ENCODE measurements at regions not wholly inside any gene's neighbourhood (a gene's known extent, or its start where the extent isn't known, plus 50 kb on each side); places are given as distances from the start of the nearest gene placed in this dataset.

DNA sequence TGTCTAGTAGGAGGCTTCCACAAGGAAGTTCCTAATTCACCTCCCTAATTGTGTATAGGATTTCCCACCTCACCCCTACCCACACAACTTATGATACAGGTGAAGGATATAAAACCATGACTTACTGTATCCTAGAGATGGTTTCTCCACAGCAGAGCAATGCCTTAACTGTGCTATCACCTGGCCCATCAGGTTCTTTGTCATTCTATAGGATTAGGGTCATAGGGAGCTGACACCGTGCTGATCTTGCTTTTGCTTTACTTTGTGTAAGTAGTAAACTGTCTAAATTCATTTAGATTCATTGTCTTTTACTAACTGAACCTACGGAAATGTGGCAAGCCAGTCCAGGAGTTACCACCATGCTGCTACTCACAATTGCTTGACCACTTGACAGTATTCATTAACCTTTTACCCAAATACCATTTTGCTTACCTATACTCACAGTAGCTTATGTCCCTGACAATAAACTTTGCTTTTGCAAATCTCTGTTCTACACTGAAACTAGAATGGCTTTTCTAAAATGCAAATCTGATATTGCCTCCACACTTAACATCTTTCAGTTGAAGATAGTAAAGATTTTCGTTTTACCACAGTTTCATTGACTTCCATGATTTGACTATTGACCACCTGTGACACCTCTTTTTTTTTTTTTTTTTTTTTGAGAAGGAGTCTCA is 147.6 kb downstream of the IFI44 start:
- no peak for DNase-seq (ENCODE audit: low spot score)

DNA sequence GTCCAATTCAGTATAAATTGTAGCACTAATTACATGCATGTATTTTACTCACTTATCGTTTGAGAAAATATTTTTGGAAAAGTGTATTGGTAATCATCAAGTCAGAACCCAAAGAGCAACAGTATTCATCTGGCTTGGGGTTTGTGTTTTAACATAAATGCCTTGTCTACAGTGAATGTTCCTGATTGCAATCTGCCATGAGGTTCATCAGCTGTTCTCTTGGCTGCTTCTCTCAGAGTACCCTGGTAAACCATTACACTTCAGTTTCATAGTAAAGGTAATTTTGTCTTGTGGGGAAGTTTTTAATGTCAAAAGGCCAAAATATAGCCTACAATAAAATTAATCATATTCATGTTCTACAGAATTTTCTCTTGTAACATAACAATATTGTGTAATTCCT is 150.3 kb downstream of the IFI44 start:
- peak; percentile 11 for DNase-seq (ENCODE audit: low spot score)

DNA sequence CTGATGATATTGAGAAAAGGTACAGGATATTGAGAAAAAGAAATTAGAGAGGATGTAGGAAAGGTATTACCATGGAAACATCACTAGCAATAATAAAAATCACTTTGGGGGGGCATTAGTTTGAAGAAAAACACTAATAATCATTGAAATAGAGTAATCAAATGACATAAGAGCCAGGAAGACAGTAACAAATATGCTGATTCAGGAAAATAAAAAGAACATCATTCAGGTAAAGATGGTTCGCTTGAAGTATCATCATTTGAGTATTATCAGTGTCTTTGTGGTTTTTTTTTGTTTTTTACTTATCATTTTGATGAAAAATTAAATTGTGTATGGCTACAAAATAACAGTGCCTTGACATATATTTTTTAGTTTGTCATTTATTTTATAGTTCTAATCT is 164.5 kb downstream of the IFI44 start:
- no peak for DNase-seq (ENCODE audit: low spot score)

DNA sequence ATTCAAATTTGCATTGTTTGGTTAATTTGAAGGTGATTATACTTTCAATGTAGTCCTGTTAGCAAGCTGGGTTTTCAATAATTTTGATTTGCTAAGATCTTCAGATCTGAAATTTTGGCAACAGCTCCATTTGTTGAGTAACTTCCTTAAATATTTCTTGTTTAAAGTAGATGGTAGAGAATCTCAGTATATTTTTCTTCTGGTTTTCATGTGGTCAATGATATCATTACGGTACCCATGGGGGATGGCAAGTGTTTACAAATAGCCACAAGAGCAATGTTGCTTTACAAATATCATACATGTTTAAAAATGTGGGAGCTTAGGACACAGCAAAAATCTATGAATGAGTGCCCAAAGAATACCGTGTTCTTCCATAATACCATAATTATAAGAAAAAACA is 175.9 kb downstream of the IFI44 start:
- no peak for DNase-seq (ENCODE audit: low spot score)

DNA sequence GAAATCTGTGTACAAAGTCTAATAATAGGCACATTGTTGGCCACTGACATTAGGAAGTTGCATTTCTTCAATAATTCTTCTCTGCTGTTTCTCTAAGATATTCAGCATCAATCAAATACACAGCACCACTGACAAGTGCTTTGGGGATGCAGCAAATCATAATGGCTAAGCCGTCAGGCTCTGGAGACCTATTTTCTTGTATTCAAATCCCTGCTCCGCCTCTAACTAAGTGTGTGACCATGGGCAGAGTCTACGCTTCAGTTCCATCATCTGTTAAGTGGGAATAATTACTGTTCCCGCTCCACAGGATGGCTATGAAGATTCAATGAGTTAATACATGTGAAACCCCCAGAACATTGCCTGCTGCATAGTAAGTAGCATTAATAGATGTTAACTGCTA is 176.9 kb downstream of the ADGRL4 start:
- no peak for DNase-seq (ENCODE audit: low spot score)

DNA sequence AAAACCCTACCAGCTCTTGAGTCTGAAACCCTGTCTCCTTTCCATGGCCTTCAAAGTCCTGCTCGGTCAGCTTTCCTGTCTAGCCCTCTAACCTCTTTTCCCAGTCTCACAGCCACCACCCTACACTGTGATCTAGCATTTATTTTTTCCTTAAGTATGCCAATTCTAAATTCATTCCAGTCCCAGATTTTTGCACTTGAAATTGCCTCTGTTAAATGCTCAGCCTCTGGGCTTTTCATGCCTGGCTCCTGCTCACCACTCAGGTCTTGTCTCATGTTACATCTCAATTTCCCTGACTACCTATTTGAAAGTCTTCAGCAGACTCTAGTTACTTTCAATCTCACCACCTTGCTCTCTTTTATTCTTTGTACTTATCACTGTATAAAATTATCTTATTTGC is 176.2 kb downstream of the ADGRL4 start:
- no peak for DNase-seq (ENCODE audit: low spot score)

DNA sequence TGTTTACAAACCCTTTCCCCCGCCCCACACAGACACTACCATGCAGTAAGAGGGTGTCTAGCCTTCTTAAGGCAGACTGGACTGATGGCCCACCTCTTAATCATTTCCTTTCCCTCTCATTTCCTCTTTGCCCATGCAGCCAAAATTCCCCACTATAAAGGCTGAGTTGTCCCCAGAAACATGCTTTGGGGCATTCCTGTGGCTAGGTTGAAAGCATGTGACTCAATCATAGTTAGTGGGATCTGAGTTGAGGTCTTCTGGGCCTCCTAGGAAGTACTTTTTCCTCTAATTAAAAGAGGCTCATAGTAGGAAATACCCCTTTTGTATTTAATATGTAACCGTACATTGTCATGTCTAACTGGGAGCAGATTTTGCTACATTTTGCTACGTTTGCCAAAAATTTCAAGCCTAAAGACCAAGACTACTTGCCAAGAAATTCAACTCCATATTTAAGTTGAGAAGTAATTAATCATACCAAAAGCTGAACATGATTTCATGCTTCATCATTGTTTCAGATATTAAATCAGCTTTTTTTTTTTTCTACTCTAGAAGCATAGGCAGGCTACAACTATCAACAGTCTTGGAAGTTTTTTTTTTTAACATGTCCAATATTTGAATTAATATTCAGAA is 174.7 kb downstream of the ADGRL4 start:
- DNase-seq (ENCODE audit: low spot score): no peak

DNA sequence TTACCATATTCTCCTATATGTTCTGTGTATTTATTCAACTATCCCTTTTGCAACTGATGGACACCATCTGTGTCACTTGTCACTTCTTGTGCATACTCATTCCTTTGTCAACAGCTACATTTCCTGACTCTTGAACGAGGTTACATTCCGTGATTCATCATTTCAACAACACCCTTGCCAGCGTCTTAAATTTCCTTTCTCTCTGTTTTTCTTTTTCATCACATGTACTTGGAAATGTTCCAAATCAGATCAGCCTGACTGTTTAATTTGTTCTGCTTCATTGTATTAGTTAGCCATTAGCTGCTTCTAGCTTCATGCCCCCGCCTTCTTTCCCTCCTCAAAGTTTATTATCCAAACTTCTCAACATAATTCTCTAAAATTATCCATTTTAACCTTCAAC is 173.0 kb downstream of the ADGRL4 start:
- DNase-seq (ENCODE audit: low spot score): no peak

DNA sequence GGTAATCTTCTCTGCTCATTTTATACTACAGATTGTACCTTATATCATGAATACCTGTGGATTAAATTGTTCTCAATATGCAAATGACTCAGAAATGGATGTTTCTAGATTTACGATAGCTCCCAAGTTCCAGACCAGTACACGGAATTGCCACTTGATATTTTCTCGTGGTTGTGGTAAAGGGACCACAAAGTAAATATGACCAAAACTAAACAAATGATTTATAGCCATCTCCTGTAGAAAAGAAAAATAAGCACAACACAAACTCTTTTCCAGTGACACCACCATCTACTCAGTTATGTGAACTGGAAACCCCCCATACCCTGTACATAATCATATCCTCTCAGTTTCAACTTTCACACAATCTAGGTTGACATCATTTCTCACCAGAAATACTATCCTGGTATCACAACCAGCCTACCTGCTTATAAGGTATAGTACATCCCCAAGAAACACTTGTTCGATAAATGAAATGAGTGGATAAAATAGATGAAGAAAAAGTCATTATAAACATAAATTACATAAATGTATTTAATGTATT is 172.3 kb downstream of the ADGRL4 start:
- no peak for DNase-seq (ENCODE audit: low spot score)

DNA sequence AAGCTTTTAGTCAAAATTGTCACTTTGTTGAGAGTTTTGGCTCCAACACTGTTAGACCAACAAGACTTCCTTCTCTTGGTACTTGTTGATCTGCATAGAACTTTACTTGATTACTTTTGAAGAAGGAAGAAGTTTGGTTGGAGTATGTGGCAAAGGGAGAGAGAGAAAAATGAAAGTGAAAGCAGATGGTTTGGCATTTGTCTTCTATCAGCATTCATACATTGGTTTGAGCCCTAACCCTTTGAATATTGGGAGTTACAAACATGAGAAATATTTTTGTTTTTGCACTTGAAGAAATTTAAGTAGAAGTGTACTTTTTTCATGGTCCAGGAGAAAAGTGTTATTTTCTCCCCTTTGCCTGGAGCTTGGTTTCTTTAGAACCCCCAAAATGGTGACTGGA is 169.8 kb downstream of the ADGRL4 start:
- no peak for DNase-seq (ENCODE audit: low spot score)

DNA sequence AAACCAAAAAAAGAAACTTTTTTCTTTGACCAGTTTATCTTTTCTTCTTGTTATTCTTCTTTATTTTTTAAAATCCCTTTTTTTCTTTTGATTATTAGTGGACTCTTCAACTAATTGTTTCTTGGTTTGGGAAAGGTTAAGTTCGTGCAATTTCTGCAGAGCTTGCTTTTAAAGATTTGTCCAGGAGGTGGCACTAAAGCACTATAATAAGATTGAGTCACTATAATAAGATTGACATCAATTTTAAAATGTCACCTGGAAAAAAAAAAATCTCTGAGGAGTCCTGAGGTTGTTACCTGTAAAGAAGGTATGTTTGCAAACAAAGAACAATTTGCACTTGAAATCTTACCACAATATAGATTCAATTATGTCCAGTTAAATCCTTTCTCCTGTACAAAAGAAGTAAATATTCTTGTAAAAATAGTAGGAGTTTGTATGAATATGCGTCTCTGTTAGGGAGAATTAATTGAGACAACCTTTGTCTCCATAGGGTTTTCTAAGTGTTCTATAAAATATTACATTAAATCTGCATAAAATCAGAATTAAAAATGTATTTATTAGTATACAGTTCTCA is 166.7 kb downstream of the ADGRL4 start:
- DNase-seq (ENCODE audit: low spot score): peak; percentile 34
